NCI-H1105 (cell line): ENCODE measurements at regions not wholly inside any gene's neighbourhood (a gene's known extent, or its start where the extent isn't known, plus 50 kb on each side); places are given as distances from the start of the nearest gene placed in this dataset.

Source experiments
- DNase-seq: peaks from one replicate; lab custom pipeline; 2025; lab: John Stamatoyannopoulos, UW

- no peak for DNase-seq
These were observed 151.6 kb upstream of the SLC30A5 start for GRCh38 chr5:68942169-68942568.

- DNase-seq = no peak
These were observed 147.1 kb upstream of the SLC30A5 start for GRCh38 chr5:68946728-68947127.

GRCh38 chr5:68947986-68948385 is 145.8 kb upstream of the SLC30A5 start:
- no peak for DNase-seq

- no peak for DNase-seq
These were observed 144.6 kb upstream of the SLC30A5 start for GRCh38 chr5:68949256-68949655.

GRCh38 chr5:68949711-68950110 is 144.1 kb upstream of the SLC30A5 start:
- DNase-seq = no peak

- peak; percentile 55 for DNase-seq
These were observed 143.7 kb upstream of the SLC30A5 start for GRCh38 chr5:68950125-68950524.

- no peak for DNase-seq
These were observed 142.9 kb upstream of the SLC30A5 start for GRCh38 chr5:68950930-68951329.

GRCh38 chr5:68953231-68953874 is 140.5 kb upstream of the SLC30A5 start:
- no peak for DNase-seq

GRCh38 chr5:68953875-68954617 is 139.8 kb upstream of the SLC30A5 start:
- DNase-seq = no peak

- no peak for DNase-seq
These were observed 139.2 kb upstream of the SLC30A5 start for GRCh38 chr5:68954618-68954910.

GRCh38 chr5:68957591-68957990 is 136.2 kb upstream of the SLC30A5 start:
- DNase-seq = no peak

GRCh38 chr5:68958428-68958827 is 135.4 kb upstream of the SLC30A5 start:
- DNase-seq = no peak

- DNase-seq = no peak
These were observed 133.4 kb upstream of the SLC30A5 start for GRCh38 chr5:68960456-68960855.

GRCh38 chr5:68960961-68961360 is 132.9 kb upstream of the SLC30A5 start:
- no peak for DNase-seq

- no peak for DNase-seq
These were observed 132.1 kb upstream of the SLC30A5 start for GRCh38 chr5:68961762-68962161.

- DNase-seq = peak; percentile 2
These were observed 130.9 kb upstream of the SLC30A5 start for GRCh38 chr5:68962757-68963484.

GRCh38 chr5:68964679-68965078 is 129.1 kb upstream of the SLC30A5 start:
- DNase-seq = no peak

- no peak for DNase-seq
These were observed 127.9 kb upstream of the SLC30A5 start for GRCh38 chr5:68965926-68966325.

GRCh38 chr5:68966596-68966995 is 127.2 kb upstream of the SLC30A5 start:
- DNase-seq = no peak

- DNase-seq = no peak
These were observed 125.4 kb upstream of the SLC30A5 start for GRCh38 chr5:68968429-68968828.

- no peak for DNase-seq
These were observed 123.2 kb upstream of the SLC30A5 start for GRCh38 chr5:68970617-68971016.

- DNase-seq = no peak
These were observed 120.1 kb upstream of the SLC30A5 start for GRCh38 chr5:68973696-68974095.

GRCh38 chr5:68983043-68983442 is 110.8 kb upstream of the SLC30A5 start:
- no peak for DNase-seq
